ENCODE measurements at regions not wholly inside any gene's neighbourhood (a gene's known extent, or its start where the extent isn't known, plus 50 kb on each side); places are given as distances from the start of the nearest gene placed in this dataset.

DNA sequence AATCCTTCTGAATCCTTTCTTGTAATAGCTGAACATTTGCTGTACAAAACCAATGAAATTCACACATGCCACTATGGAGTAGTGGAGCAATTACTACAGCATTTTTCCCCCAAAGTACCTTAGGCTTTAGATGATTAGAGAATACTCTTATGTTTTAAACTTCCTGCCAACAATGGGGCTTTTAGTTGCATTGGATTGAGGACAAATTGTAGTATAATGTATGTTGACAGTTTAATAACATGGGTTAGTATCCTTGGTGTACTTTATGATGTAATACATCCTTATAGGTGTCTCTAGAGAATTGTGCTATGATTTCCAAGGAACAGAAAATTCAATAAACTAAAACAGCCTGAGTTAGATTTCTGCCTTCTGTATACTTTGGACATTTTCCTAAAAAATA is 422.7 kb upstream of the GRAMD2B start:
- no peak for TF ChIP-seq EP300 (IDR thresholded peaks at IDR 0.05; ENCODE audit: borderline replicate concordance)
- no peak for TF ChIP-seq YY1 (IDR thresholded peaks at IDR 0.05; ENCODE audit: low read depth)
- no peak for TF ChIP-seq CEBPB (IDR thresholded peaks at IDR 0.05)
- no peak for TF ChIP-seq CREB1 (IDR thresholded peaks at IDR 0.05; ENCODE audit: low read depth)
- no peak for TF ChIP-seq MAX (IDR thresholded peaks at IDR 0.05)
- no peak for TF ChIP-seq TAF1 (IDR thresholded peaks at IDR 0.05; ENCODE audit: low read depth)
- TF ChIP-seq, protein P1, sequence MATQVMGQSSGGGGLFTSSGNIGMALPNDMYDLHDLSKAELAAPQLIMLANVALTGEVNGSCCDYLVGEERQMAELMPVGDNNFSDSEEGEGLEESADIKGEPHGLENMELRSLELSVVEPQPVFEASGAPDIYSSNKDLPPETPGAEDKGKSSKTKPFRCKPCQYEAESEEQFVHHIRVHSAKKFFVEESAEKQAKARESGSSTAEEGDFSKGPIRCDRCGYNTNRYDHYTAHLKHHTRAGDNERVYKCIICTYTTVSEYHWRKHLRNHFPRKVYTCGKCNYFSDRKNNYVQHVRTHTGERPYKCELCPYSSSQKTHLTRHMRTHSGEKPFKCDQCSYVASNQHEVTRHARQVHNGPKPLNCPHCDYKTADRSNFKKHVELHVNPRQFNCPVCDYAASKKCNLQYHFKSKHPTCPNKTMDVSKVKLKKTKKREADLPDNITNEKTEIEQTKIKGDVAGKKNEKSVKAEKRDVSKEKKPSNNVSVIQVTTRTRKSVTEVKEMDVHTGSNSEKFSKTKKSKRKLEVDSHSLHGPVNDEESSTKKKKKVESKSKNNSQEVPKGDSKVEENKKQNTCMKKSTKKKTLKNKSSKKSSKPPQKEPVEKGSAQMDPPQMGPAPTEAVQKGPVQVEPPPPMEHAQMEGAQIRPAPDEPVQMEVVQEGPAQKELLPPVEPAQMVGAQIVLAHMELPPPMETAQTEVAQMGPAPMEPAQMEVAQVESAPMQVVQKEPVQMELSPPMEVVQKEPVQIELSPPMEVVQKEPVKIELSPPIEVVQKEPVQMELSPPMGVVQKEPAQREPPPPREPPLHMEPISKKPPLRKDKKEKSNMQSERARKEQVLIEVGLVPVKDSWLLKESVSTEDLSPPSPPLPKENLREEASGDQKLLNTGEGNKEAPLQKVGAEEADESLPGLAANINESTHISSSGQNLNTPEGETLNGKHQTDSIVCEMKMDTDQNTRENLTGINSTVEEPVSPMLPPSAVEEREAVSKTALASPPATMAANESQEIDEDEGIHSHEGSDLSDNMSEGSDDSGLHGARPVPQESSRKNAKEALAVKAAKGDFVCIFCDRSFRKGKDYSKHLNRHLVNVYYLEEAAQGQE (IDR thresholded peaks at IDR 0.05; ENCODE audit: low read depth) = no peak
- no peak for TF ChIP-seq ZBTB7A (IDR thresholded peaks at IDR 0.05; ENCODE audit: low read depth)
- TF ChIP-seq RAD21 (IDR thresholded peaks at IDR 0.05; ENCODE audit: low read depth) = no peak
- no peak for TF ChIP-seq FOXM1 (IDR thresholded peaks at IDR 0.05; ENCODE audit: borderline replicate concordance, low read depth)
- TF ChIP-seq, protein P2, sequence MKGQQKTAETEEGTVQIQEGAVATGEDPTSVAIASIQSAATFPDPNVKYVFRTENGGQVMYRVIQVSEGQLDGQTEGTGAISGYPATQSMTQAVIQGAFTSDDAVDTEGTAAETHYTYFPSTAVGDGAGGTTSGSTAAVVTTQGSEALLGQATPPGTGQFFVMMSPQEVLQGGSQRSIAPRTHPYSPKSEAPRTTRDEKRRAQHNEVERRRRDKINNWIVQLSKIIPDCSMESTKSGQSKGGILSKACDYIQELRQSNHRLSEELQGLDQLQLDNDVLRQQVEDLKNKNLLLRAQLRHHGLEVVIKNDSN (IDR thresholded peaks at IDR 0.05) = no peak
- no peak for TF ChIP-seq NFIC (IDR thresholded peaks at IDR 0.05)
- no peak for TF ChIP-seq TEAD4 (IDR thresholded peaks at IDR 0.05)
- TF ChIP-seq TCF12 (IDR thresholded peaks at IDR 0.05; ENCODE audit: low read depth) = no peak

GRCh38 chr5:126002222-126002897 is 420.8 kb upstream of the GRAMD2B start:
- no peak for TF ChIP-seq YY1 (IDR thresholded peaks at IDR 0.05; ENCODE audit: low read depth)
- TF ChIP-seq EGR1 (IDR thresholded peaks at IDR 0.05) = no peak
- TF ChIP-seq, protein P1 (IDR thresholded peaks at IDR 0.05; ENCODE audit: low read depth) = no peak
- no peak for TF ChIP-seq RAD21 (IDR thresholded peaks at IDR 0.05; ENCODE audit: low read depth)
- no peak for TF ChIP-seq FOXM1 (IDR thresholded peaks at IDR 0.05; ENCODE audit: borderline replicate concordance, low read depth)
- no peak for TF ChIP-seq ZBTB7A (IDR thresholded peaks at IDR 0.05; ENCODE audit: low read depth)
- no peak; the same call in 1 of the 2 replicates for TF ChIP-seq NFIC (IDR thresholded peaks at IDR 0.05)
- TF ChIP-seq CEBPB (IDR thresholded peaks at IDR 0.05) = no peak

GRCh38 chr5:126003309-126003708 is 419.9 kb upstream of the GRAMD2B start:
- TF ChIP-seq TAF1 (IDR thresholded peaks at IDR 0.05; ENCODE audit: low read depth) (no peak), ZBTB7A (IDR thresholded peaks at IDR 0.05; ENCODE audit: low read depth) (no peak), CREB1 (IDR thresholded peaks at IDR 0.05; ENCODE audit: low read depth) (no peak), MAX (IDR thresholded peaks at IDR 0.05) (no peak), EGR1 (IDR thresholded peaks at IDR 0.05) (no peak), FOXM1 (IDR thresholded peaks at IDR 0.05; ENCODE audit: borderline replicate concordance, low read depth) (no peak), TCF12 (IDR thresholded peaks at IDR 0.05; ENCODE audit: low read depth) (no peak), EP300 (IDR thresholded peaks at IDR 0.05; ENCODE audit: borderline replicate concordance) (no peak), CEBPB (IDR thresholded peaks at IDR 0.05) (no peak), RAD21 (IDR thresholded peaks at IDR 0.05; ENCODE audit: low read depth) (no peak), YY1 (IDR thresholded peaks at IDR 0.05; ENCODE audit: low read depth) (no peak), NFIC (IDR thresholded peaks at IDR 0.05) (no peak)
- TF ChIP-seq, protein P1 (IDR thresholded peaks at IDR 0.05; ENCODE audit: low read depth) = no peak

DNA sequence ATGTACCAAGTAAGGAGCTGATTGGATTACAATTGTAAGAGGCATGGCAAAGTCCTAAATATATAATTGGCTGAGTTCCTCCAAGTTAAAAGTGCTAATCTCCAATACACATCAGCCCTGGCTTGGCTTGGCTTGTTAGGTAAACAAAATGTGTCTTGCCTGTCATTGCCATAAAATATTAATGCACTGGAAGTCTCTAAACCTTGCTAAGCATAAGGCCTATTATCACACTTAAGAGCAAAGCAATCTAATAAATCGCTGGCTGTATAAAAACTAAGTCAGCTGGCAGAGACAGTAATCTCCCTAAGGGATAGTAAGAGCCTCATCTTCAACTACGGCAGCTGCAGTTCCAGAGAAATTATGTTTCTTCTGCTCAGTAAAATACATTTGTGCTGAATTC is 418.6 kb upstream of the GRAMD2B start:
- TF ChIP-seq EGR1 (IDR thresholded peaks at IDR 0.05) (no peak), NFIC (IDR thresholded peaks at IDR 0.05) (no peak), TEAD4 (IDR thresholded peaks at IDR 0.05) (no peak), YY1 (IDR thresholded peaks at IDR 0.05; ENCODE audit: low read depth) (no peak), CEBPB (IDR thresholded peaks at IDR 0.05) (no peak), FOXM1 (IDR thresholded peaks at IDR 0.05; ENCODE audit: borderline replicate concordance, low read depth) (no peak), RAD21 (IDR thresholded peaks at IDR 0.05; ENCODE audit: low read depth) (no peak), CREB1 (IDR thresholded peaks at IDR 0.05; ENCODE audit: low read depth) (no peak), TAF1 (IDR thresholded peaks at IDR 0.05; ENCODE audit: low read depth) (no peak)
- TF ChIP-seq, protein P2 (IDR thresholded peaks at IDR 0.05) = no peak
